ENCODE measurements at regions not wholly inside any gene's neighbourhood (a gene's known extent, or its start where the extent isn't known, plus 50 kb on each side); places are given as distances from the start of the nearest gene placed in this dataset.

GRCh38 chr6:103335412-103335811, 1524.3 kb downstream of the HACE1 start:
- Histone ChIP-seq H3K9ac (ENCODE audit: low read depth in 1 of 2, low read length in 2 of 2) (no peak overlapping the region), H3K27ac (ENCODE audit: low read depth in 1 of 2, low read length in 2 of 2) (no peak overlapping the region), H3K9me3 (ENCODE audit: control insufficient read depth in 4 of 4, low read length in 3 of 4) (no peaks in the 10 kb centered on the region), H3K36me3 (ENCODE audit: control insufficient read depth in 4 of 4, insufficient read depth in 3 of 4, low read depth in 1 of 4, low read length in 3 of 4) (no peaks in the 10 kb centered on the region), H3K27me3 (ENCODE audit: control insufficient read depth in 4 of 4, insufficient read depth in 4 of 4, low read length in 3 of 4) (peaks cover 0 to 4% (median 0%) of the 10 kb centered on the region in 4 donors), H3K4me3 (ENCODE audit: low read depth in 1 of 3, low read length in 3 of 3) (no peak overlapping the region), H3K4me1 (ENCODE audit: control insufficient read depth in 4 of 4, insufficient read depth in 4 of 4, low read length in 3 of 4) (peaks cover 0 to 3% (median 0%) of the 10 kb centered on the region in 4 donors)
- WGBS, result 87% methylated on average over 2 of the region's 2 CpGs
- TF ChIP-seq FOXA1 (IDR thresholded peaks at IDR 0.05) (no peak), TAF1 (conservative IDR thresholded peaks at IDR 0.05) (no peak)
- TF ChIP-seq, protein P1, sequence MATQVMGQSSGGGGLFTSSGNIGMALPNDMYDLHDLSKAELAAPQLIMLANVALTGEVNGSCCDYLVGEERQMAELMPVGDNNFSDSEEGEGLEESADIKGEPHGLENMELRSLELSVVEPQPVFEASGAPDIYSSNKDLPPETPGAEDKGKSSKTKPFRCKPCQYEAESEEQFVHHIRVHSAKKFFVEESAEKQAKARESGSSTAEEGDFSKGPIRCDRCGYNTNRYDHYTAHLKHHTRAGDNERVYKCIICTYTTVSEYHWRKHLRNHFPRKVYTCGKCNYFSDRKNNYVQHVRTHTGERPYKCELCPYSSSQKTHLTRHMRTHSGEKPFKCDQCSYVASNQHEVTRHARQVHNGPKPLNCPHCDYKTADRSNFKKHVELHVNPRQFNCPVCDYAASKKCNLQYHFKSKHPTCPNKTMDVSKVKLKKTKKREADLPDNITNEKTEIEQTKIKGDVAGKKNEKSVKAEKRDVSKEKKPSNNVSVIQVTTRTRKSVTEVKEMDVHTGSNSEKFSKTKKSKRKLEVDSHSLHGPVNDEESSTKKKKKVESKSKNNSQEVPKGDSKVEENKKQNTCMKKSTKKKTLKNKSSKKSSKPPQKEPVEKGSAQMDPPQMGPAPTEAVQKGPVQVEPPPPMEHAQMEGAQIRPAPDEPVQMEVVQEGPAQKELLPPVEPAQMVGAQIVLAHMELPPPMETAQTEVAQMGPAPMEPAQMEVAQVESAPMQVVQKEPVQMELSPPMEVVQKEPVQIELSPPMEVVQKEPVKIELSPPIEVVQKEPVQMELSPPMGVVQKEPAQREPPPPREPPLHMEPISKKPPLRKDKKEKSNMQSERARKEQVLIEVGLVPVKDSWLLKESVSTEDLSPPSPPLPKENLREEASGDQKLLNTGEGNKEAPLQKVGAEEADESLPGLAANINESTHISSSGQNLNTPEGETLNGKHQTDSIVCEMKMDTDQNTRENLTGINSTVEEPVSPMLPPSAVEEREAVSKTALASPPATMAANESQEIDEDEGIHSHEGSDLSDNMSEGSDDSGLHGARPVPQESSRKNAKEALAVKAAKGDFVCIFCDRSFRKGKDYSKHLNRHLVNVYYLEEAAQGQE (IDR thresholded peaks at IDR 0.05), result no peak
- no peak for DNase-seq (ENCODE audit: low spot score)

DNA sequence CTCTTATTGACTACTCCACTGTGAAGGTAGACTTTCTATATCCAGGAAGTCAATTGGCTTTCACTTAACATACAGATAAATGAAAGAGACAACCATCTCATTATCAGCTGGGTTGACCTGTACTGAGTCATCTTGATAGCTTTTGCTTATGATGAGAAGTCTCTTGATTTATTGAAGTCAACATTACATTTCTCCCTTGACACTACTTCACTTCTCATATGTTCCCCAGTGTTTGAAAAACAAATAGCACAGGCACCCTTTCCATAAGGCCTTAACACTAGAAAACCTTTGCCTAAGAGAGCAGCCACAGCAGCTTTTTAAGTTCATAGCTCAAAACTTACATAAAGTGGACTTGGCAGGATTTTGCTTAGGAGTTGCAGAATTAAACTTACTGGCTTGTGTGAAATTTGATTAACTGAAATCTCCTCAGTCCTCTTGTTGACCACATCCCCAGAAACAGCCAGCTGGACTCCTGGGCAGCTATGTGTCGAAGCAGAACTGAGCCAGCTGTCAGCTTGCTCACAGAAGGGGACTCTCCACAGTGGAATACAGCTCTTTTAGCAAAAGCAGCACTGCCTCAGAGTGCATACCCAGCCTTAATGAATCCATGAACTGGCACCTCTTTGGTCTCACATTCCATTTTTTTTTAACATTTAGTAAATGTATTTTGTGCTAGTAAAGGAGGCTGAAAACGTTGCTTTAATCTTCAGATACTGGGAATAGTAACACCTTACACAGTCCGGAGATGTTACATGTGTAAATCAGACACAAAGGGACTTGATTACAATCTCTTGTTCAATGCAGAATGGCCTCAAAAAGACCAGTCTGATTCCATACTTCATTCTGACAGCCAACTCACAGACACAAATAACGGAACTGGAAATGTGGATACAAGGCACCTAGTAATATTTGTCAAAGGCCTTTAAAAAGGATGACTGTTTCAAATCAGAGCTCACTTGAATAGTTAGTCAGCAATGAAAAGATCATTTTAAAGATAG, 1532.7 kb downstream of the HACE1 start:
- Histone ChIP-seq H3K27me3 (ENCODE audit: control insufficient read depth in 4 of 4, insufficient read depth in 4 of 4, low read length in 3 of 4) (peaks cover 0 to under 1% (median 0%) of the 10 kb centered on the region in 4 donors), H3K9me3 (ENCODE audit: control insufficient read depth in 4 of 4, low read length in 3 of 4) (no peaks in the 10 kb centered on the region), H3K9ac (ENCODE audit: low read depth in 1 of 2, low read length in 2 of 2) (no peak overlapping the region), H3K4me1 (ENCODE audit: control insufficient read depth in 4 of 4, insufficient read depth in 4 of 4, low read length in 3 of 4) (peaks cover 0 to under 1% (median 0%) of the 10 kb centered on the region in 4 donors), H3K36me3 (ENCODE audit: control insufficient read depth in 4 of 4, insufficient read depth in 3 of 4, low read depth in 1 of 4, low read length in 3 of 4) (no peaks in the 10 kb centered on the region), H3K27ac (ENCODE audit: low read depth in 1 of 2, low read length in 2 of 2) (no peak overlapping the region), H3K4me3 (ENCODE audit: low read depth in 1 of 3, low read length in 3 of 3) (no peak overlapping the region)
- no peak for DNase-seq (ENCODE audit: low spot score)
- 72% methylated on average over 4 of the region's 4 CpGs for WGBS
- TF ChIP-seq RXRA (IDR thresholded peaks at IDR 0.05) (no peak), MAX (IDR thresholded peaks at IDR 0.05) (no peak), FOXA1 (IDR thresholded peaks at IDR 0.05) (no peak), HNF4G (IDR thresholded peaks at IDR 0.05) (no peak), JUND (IDR thresholded peaks at IDR 0.05) (no peak), FOXA2 (IDR thresholded peaks at IDR 0.05) (no peak), TAF1 (conservative IDR thresholded peaks at IDR 0.05) (no peak), SP1 (IDR thresholded peaks at IDR 0.05) (no peak), ATF3 (IDR thresholded peaks at IDR 0.05) (no peak)

DNA sequence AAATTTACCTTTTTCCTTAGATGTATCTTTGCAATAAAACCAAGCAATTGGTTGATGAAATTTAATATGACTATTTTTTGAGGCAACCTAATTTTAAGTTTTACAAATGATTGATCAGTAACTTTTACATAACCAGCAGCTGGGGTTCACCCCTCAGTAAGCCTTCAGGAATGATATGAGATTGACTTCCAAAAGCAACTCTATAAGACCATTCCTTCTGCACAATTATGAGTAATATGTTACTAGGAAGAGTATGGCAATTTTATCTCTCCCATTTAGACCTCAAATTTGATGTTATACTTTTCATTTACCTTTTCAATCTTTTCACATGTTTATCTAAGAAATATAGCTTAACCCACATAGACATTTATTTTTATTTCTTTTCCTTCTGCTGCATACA, 1546.3 kb downstream of the HACE1 start:
- Histone ChIP-seq H3K4me1 (ENCODE audit: control insufficient read depth in 4 of 4, insufficient read depth in 4 of 4, low read length in 3 of 4) (no peaks in the 10 kb centered on the region), H3K4me3 (ENCODE audit: low read depth in 1 of 3, low read length in 3 of 3) (no peak overlapping the region), H3K9me3 (ENCODE audit: control insufficient read depth in 4 of 4, low read length in 3 of 4) (peaks cover 0 to 2% (median 0%) of the 10 kb centered on the region in 4 donors), H3K27ac (ENCODE audit: low read depth in 1 of 2, low read length in 2 of 2) (no peak overlapping the region), H3K27me3 (ENCODE audit: control insufficient read depth in 4 of 4, insufficient read depth in 4 of 4, low read length in 3 of 4) (no peaks in the 10 kb centered on the region), H3K9ac (ENCODE audit: low read depth in 1 of 2, low read length in 2 of 2) (no peak overlapping the region), H3K36me3 (ENCODE audit: control insufficient read depth in 4 of 4, insufficient read depth in 3 of 4, low read depth in 1 of 4, low read length in 3 of 4) (no peaks in the 10 kb centered on the region)
- no peak for DNase-seq (ENCODE audit: low spot score)
- TF ChIP-seq TAF1 (conservative IDR thresholded peaks at IDR 0.05), result no peak
- TF ChIP-seq FOXA1 (IDR thresholded peaks at IDR 0.05), result no peak
- TF ChIP-seq SP1 (IDR thresholded peaks at IDR 0.05), result no peak
- TF ChIP-seq RAD21 (IDR thresholded peaks at IDR 0.05), result no peak
- TF ChIP-seq YY1 (IDR thresholded peaks at IDR 0.05), result no peak
- no peak for TF ChIP-seq NR2F2 (IDR thresholded peaks at IDR 0.05)
- TF ChIP-seq ZBTB33 (IDR thresholded peaks at IDR 0.05), result no peak
- TF ChIP-seq ATF3 (IDR thresholded peaks at IDR 0.05), result no peak
- no peak for TF ChIP-seq HNF4A (conservative IDR thresholded peaks at IDR 0.05)
- no peak for TF ChIP-seq RXRA (IDR thresholded peaks at IDR 0.05)
- TF ChIP-seq GABPA (IDR thresholded peaks at IDR 0.05 in 1 of 2, conservative IDR thresholded peaks at IDR 0.05 in 1 of 2), result no peak
- TF ChIP-seq, protein P2, sequence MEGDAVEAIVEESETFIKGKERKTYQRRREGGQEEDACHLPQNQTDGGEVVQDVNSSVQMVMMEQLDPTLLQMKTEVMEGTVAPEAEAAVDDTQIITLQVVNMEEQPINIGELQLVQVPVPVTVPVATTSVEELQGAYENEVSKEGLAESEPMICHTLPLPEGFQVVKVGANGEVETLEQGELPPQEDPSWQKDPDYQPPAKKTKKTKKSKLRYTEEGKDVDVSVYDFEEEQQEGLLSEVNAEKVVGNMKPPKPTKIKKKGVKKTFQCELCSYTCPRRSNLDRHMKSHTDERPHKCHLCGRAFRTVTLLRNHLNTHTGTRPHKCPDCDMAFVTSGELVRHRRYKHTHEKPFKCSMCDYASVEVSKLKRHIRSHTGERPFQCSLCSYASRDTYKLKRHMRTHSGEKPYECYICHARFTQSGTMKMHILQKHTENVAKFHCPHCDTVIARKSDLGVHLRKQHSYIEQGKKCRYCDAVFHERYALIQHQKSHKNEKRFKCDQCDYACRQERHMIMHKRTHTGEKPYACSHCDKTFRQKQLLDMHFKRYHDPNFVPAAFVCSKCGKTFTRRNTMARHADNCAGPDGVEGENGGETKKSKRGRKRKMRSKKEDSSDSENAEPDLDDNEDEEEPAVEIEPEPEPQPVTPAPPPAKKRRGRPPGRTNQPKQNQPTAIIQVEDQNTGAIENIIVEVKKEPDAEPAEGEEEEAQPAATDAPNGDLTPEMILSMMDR (IDR thresholded peaks at IDR 0.05; ENCODE audit: low read depth, low read length, missing input control), result no peak
- TF ChIP-seq FOXA2 (IDR thresholded peaks at IDR 0.05), result no peak

All from liver (tissue), 8 donors.